H1 (cell line): ENCODE measurements at regions not wholly inside any gene's neighbourhood (a gene's known extent, or its start where the extent isn't known, plus 50 kb on each side); places are given as distances from the start of the nearest gene placed in this dataset.

Experiments used
- CTCF ChIA-PET: fragments of 300-600 bp; sonication (Branson Sonifier 250); formaldehyde crosslinking; loops from one replicate; lab custom pipeline; 2021; ENCODE audit not compliant: partially characterized antibody; lab: Charles Lee
- POLR2A ChIA-PET: fragments of 300-600 bp; sonication (Branson Sonifier 250); formaldehyde crosslinking; loops from one replicate; lab custom pipeline; 2021; ENCODE audit warnings: inconsistent platforms; ENCODE audit not compliant: partially characterized antibody; lab: Charles Lee
- DNase-seq, 2 experiments: peaks; one replicate each; pipeline versions ENCODE4 v3.0.0 to v3.0.0-alpha.2; 2010 to 2022; ENCODE audit warnings: low spot score in 2 of 2, low read depth in 1 of 2, mixed read lengths in 1 of 2
- FAIRE-seq: peaks from 2 replicates; lab custom pipeline; 2011; peaks lifted over from hg19 to GRCh38; lab: Jason Lieb, UNC
- H2AFZ ChIP-seq: 2 replicates; pipeline ENCODE4 v1.8.1; 2012; ENCODE audit warnings: low read length, inconsistent platforms
- H2AK5ac ChIP-seq: 2 replicates; pipeline ENCODE4 v1.6.1; 2013; ENCODE audit warnings: low read depth, low read length
- H2BK120ac ChIP-seq: replicated peaks from 2 replicates; pipeline ENCODE3; 2013; ENCODE audit warnings: low read depth, low read length, inconsistent platforms
- H2BK12ac ChIP-seq: 2 replicates; pipeline ENCODE4 v1.6.1; 2013; ENCODE audit warnings: low read depth, low read length
- H2BK15ac ChIP-seq: 2 replicates; pipeline ENCODE4 v1.6.1; 2013; ENCODE audit warnings: low read length
- H2BK20ac ChIP-seq: 2 replicates; pipeline ENCODE4 v1.6.1; 2013; ENCODE audit warnings: low read length
- H2BK5ac ChIP-seq: 2 replicates; pipeline ENCODE4 v1.6.1; 2013; ENCODE audit warnings: low read depth, low read length
- H3K14ac ChIP-seq: 2 replicates; pipeline ENCODE4 v1.6.1; 2013; ENCODE audit warnings: inconsistent platforms; ENCODE audit not compliant: insufficient read length
- H3K18ac ChIP-seq: 2 replicates; pipeline ENCODE4 v1.6.1; 2013; ENCODE audit warnings: low read length; ENCODE audit errors: extremely low read depth
- H3K23ac ChIP-seq: 2 replicates; pipeline ENCODE4 v1.6.1; 2013; ENCODE audit warnings: inconsistent platforms; ENCODE audit not compliant: insufficient read length
- H3K23me2 ChIP-seq: 2 replicates; pipeline ENCODE4 v1.6.1; 2013; ENCODE audit warnings: low read depth, low read length
- H3K27ac ChIP-seq: 2 replicates; pipeline ENCODE4 v1.6.1; 2011; ENCODE audit warnings: low read depth, low read length, inconsistent platforms
- H3K27me3 ChIP-seq, 4 experiments: replicated peaks in 1 of 4; 1 replicate in 1 of 4; 2 replicates in 3 of 4; pipeline versions ENCODE4 v1.6.1 to v1.8.1; 2011 to 2013; ENCODE audit warnings: low read length in 3 of 4, mild to moderate bottlenecking in 3 of 4, inconsistent platforms in 2 of 4, mixed read lengths in 2 of 4, moderate library complexity in 1 of 4; ENCODE audit not compliant: control insufficient read depth in 3 of 4, insufficient read depth in 3 of 4; ENCODE audit errors: extremely low read depth in 1 of 4
- H3K36me3 ChIP-seq, 4 experiments: 2 replicates each; pipeline versions ENCODE4 v1.6.1 to v1.8.1; 2011 to 2013; ENCODE audit warnings: mild to moderate bottlenecking in 4 of 4, low read length in 3 of 4, moderate library complexity in 2 of 4, control low read depth in 1 of 4, inconsistent platforms in 1 of 4; ENCODE audit not compliant: insufficient read depth in 4 of 4, control insufficient read depth in 2 of 4
- H3K4ac ChIP-seq: replicated peaks from 2 replicates; pipeline ENCODE3; 2013; ENCODE audit warnings: low read length, low read depth, mixed read lengths, inconsistent platforms; ENCODE audit not compliant: insufficient read length
- H3K4me1 ChIP-seq, 4 experiments: replicated peaks in 1 of 4; 1 replicate in 1 of 4; 2 replicates in 3 of 4; pipeline versions ENCODE4 v1.6.1 to v1.8.1; 2011 to 2013; ENCODE audit warnings: low read length in 3 of 4, inconsistent platforms in 2 of 4, mixed read lengths in 1 of 4; ENCODE audit not compliant: insufficient read depth in 4 of 4, control insufficient read depth in 3 of 4
- H3K4me2 ChIP-seq, 2 experiments: 2 replicates each; pipeline versions ENCODE4 v1.6.1 to v1.8.1; 2011 to 2013; ENCODE audit warnings: low read depth in 2 of 2, low read length in 2 of 2, control low read depth in 1 of 2, inconsistent platforms in 1 of 2, mild to moderate bottlenecking in 1 of 2; ENCODE audit not compliant: insufficient read depth in 1 of 2
- H3K4me3 ChIP-seq, 4 experiments: fragments of 200-600, 300-600 bp in 1 of 4; sonication (generic), shearing (Covaris generic), sonication (Bioruptor Twin) in 1 of 4; 2 replicates each; pipeline versions ENCODE4 v1.5.1 to v1.8.1; 2011 to 2016; ENCODE audit warnings: low read length in 4 of 4, low read depth in 3 of 4, control low read depth in 2 of 4, inconsistent platforms in 2 of 4, mild to moderate bottlenecking in 2 of 4, mixed read lengths in 1 of 4, moderate library complexity in 1 of 4; ENCODE audit not compliant: insufficient read depth in 2 of 4; ENCODE audit errors: extremely low read depth in 1 of 4
- H3K56ac ChIP-seq: replicated peaks from 2 replicates; pipeline ENCODE3; 2013; ENCODE audit warnings: low read depth, mild to moderate bottlenecking, mixed read lengths, low read length, inconsistent platforms; ENCODE audit not compliant: insufficient read length
- H3K79me1 ChIP-seq: 2 replicates; pipeline ENCODE4 v1.6.1; 2013; ENCODE audit warnings: low read depth, low read length, control low read depth
- H3K79me2 ChIP-seq, 2 experiments: 2 replicates each; pipeline versions ENCODE4 v1.6.1 to v1.8.1; 2012 to 2013; ENCODE audit warnings: low read length in 2 of 2, mild to moderate bottlenecking in 2 of 2, inconsistent platforms in 1 of 2; ENCODE audit not compliant: insufficient read depth in 2 of 2, control insufficient read depth in 1 of 2
- H3K9ac ChIP-seq, 4 experiments: replicated peaks in 1 of 4; 1 replicate in 1 of 4; 2 replicates in 3 of 4; pipeline versions ENCODE4 v1.6.1 to v1.8.1; 2011 to 2013; ENCODE audit warnings: low read depth in 3 of 4, low read length in 3 of 4, control low read depth in 2 of 4, mild to moderate bottlenecking in 2 of 4, moderate library complexity in 2 of 4, inconsistent platforms in 1 of 4; ENCODE audit errors: extremely low read depth in 1 of 4
- H3K9me3 ChIP-seq, 2 experiments: 2 replicates each; pipeline versions ENCODE4 v1.6.1 to v1.8.1; 2012 to 2013; ENCODE audit warnings: mild to moderate bottlenecking in 2 of 2, moderate library complexity in 2 of 2, control low read depth in 1 of 2, inconsistent platforms in 1 of 2, low read depth in 1 of 2, low read length in 1 of 2, mixed read lengths in 1 of 2; ENCODE audit not compliant: insufficient read depth in 2 of 2
- H4K20me1 ChIP-seq, 2 experiments: replicated peaks in 1 of 2; 2 replicates each; pipeline versions ENCODE3 to v1.8.1; 2011 to 2013; ENCODE audit warnings: inconsistent platforms in 2 of 2, low read length in 2 of 2, mild to moderate bottlenecking in 1 of 2; ENCODE audit not compliant: insufficient read depth in 2 of 2, control insufficient read depth in 1 of 2
- H4K5ac ChIP-seq: 2 replicates; pipeline ENCODE4 v1.6.1; 2013; ENCODE audit warnings: low read length, low read depth, mixed read lengths, inconsistent platforms; ENCODE audit not compliant: insufficient read length
- H4K8ac ChIP-seq: 2 replicates; pipeline ENCODE4 v1.8.0; 2013; ENCODE audit warnings: mild to moderate bottlenecking, moderate library complexity, low read length, inconsistent platforms; ENCODE audit not compliant: insufficient read depth; ENCODE audit errors: extremely low read depth
- H4K91ac ChIP-seq: replicated peaks from 2 replicates; pipeline ENCODE3; 2013; ENCODE audit warnings: low read length, mixed read lengths, inconsistent platforms; ENCODE audit not compliant: insufficient read length
- JUN ChIP-seq: IDR thresholded peaks from 2 replicates; pipeline ENCODE4 v1.6.1; 2011; ENCODE audit warnings: low read depth, mild to moderate bottlenecking, improper control_type of control experiment, low read length
- WGBS, 2 experiments: shearing (Covaris generic) in 1 of 2; methylation state at CpG; one replicate each; pipeline versions ENCODE4 v1.1.6 to v1.1.7; 2013 to 2015; ENCODE audit warnings: low lambda C conversion rate in 2 of 2, mixed read lengths in 2 of 2, inconsistent platforms in 1 of 2, low coverage in 1 of 2, missing lambda C conversion rate in 1 of 2; ENCODE audit not compliant: insufficient replicate concordance in 2 of 2, insufficient coverage in 1 of 2, insufficient read length in 1 of 2; ENCODE audit errors: extremely low coverage in 1 of 2, missing lambda C conversion rate in 1 of 2; 5-methylcytosine and 5-hydroxymethylcytosine counted together

- Histone ChIP-seq H3K4ac (no peak overlapping the region), H4K20me1 (no peaks in the 10 kb centered on the region), H3K4me3 (no peak overlapping the region), H3K23me2 (no peaks in the 10 kb centered on the region; the same call in 1 of the 2 replicates), H2BK120ac (no peak overlapping the region), H2BK15ac (no peak overlapping the region), H4K5ac (no peak overlapping the region), H2AK5ac (no peak overlapping the region), H3K56ac (no peak overlapping the region), H3K18ac (no peak overlapping the region), H3K9me3 (no peaks in the 10 kb centered on the region), H2BK5ac (no peak overlapping the region), H3K79me2 (no peaks in the 10 kb centered on the region), H3K4me1 (no peaks in the 10 kb centered on the region), H3K23ac (no peak overlapping the region), H3K27me3 (no peaks in the 10 kb centered on the region), H3K27ac (no peak overlapping the region), H2BK20ac (no peak overlapping the region), H2AFZ (no peak overlapping the region), H2BK12ac (no peak overlapping the region), H3K9ac (no peak overlapping the region), H4K91ac (no peak overlapping the region), H3K14ac (no peak overlapping the region), H3K36me3 (no peaks in the 10 kb centered on the region), H3K79me1 (no peaks in the 10 kb centered on the region), H3K4me2 (no peak overlapping the region), H4K8ac (no peak overlapping the region)
- ChIA-PET CTCF (interaction anchor here (0.6 to 1.0 kb wide), 2 partner anchors 45 to 407 kb away, joined by 3 read pairs; no protein-coding TSS in a partner anchor), POLR2A (no interaction called here)
- 88% methylated on average over 1 of the region's 1 CpG; no CpG with 5 or more reads in 1 of the 2 experiments for WGBS, 2 experiments
- no peak for DNase-seq
- FAIRE-seq = no peak
- TF ChIP-seq JUN = no peak
Observed at GRCh38 chr2:138329591-138329990, 172.0 kb upstream of the SPOPL start.
